ENCODE measurements at regions not wholly inside any gene's neighbourhood (a gene's known extent, or its start where the extent isn't known, plus 50 kb on each side); places are given as distances from the start of the nearest gene placed in this dataset.

- no peak overlapping the region for H3K4me3 ChIP-seq (ENCODE audit: low read depth, low read length)
Observed at GRCh38 chr18:40925071-40925541, 1029.9 kb upstream of the PIK3C3 start.

- no peak overlapping the region for H3K4me3 ChIP-seq (ENCODE audit: low read depth, low read length)
Observed at GRCh38 chr18:40921845-40922629, 1033.0 kb upstream of the PIK3C3 start.

GRCh38 chr18:40917056-40917455 lies 1038.0 kb upstream of the PIK3C3 start:
- no peak overlapping the region for H3K4me3 ChIP-seq (ENCODE audit: low read depth, low read length)

- H3K4me3 ChIP-seq (ENCODE audit: low read depth, low read length), result no peak overlapping the region
Observed at GRCh38 chr18:40915724-40916123, 1039.3 kb upstream of the PIK3C3 start.

- no peak overlapping the region for H3K4me3 ChIP-seq (ENCODE audit: low read depth, low read length)
Observed at GRCh38 chr18:40911582-40912254, 1043.3 kb upstream of the PIK3C3 start.

- H3K4me3 ChIP-seq (ENCODE audit: low read depth, low read length), result no peak overlapping the region
Observed at GRCh38 chr18:40911041-40911440, 1044.0 kb upstream of the PIK3C3 start.

GRCh38 chr18:40907842-40908241 lies 1047.2 kb upstream of the PIK3C3 start:
- no peak overlapping the region for H3K4me3 ChIP-seq (ENCODE audit: low read depth, low read length)

GRCh38 chr18:40904295-40904694 lies 1050.7 kb upstream of the PIK3C3 start:
- no peak overlapping the region for H3K4me3 ChIP-seq (ENCODE audit: low read depth, low read length)

GRCh38 chr18:40902436-40902835 lies 1052.6 kb upstream of the PIK3C3 start:
- no peak overlapping the region for H3K4me3 ChIP-seq (ENCODE audit: low read depth, low read length)

GRCh38 chr18:40897884-40898283 lies 1057.2 kb upstream of the PIK3C3 start:
- H3K4me3 ChIP-seq (ENCODE audit: low read depth, low read length), result no peak overlapping the region

- H3K4me3 ChIP-seq (ENCODE audit: low read depth, low read length), result no peak overlapping the region
Observed at GRCh38 chr18:40883271-40883670, 1071.8 kb upstream of the PIK3C3 start.

- H3K4me3 ChIP-seq (ENCODE audit: low read depth, low read length), result no peak overlapping the region
Observed at GRCh38 chr18:40882468-40882867, 1072.6 kb upstream of the PIK3C3 start.

- no peak overlapping the region for H3K4me3 ChIP-seq (ENCODE audit: low read depth, low read length)
Observed at GRCh38 chr18:40878371-40878770, 1076.7 kb upstream of the PIK3C3 start.

GRCh38 chr18:40877096-40877495 lies 1077.9 kb upstream of the PIK3C3 start:
- no peak overlapping the region for H3K4me3 ChIP-seq (ENCODE audit: low read depth, low read length)

- H3K4me3 ChIP-seq (ENCODE audit: low read depth, low read length), result no peak overlapping the region
Observed at GRCh38 chr18:40875101-40875615, 1079.9 kb upstream of the PIK3C3 start.

- no peak overlapping the region for H3K4me3 ChIP-seq (ENCODE audit: low read depth, low read length)
Observed at GRCh38 chr18:40874233-40874632, 1080.8 kb upstream of the PIK3C3 start.

GRCh38 chr18:40868110-40868858 lies 1086.8 kb upstream of the PIK3C3 start:
- H3K4me3 ChIP-seq (ENCODE audit: low read depth, low read length), result no peak overlapping the region

- no peak overlapping the region for H3K4me3 ChIP-seq (ENCODE audit: low read depth, low read length)
Observed at GRCh38 chr18:40867459-40867858, 1087.6 kb upstream of the PIK3C3 start.

GRCh38 chr18:40866968-40867367 lies 1088.1 kb upstream of the PIK3C3 start:
- H3K4me3 ChIP-seq (ENCODE audit: low read depth, low read length), result no peak overlapping the region

GRCh38 chr18:40866013-40866645 lies 1088.9 kb upstream of the PIK3C3 start:
- H3K4me3 ChIP-seq (ENCODE audit: low read depth, low read length), result no peak overlapping the region

GRCh38 chr18:40864846-40865245 lies 1090.2 kb upstream of the PIK3C3 start:
- H3K4me3 ChIP-seq (ENCODE audit: low read depth, low read length), result no peak overlapping the region
